PC-3 (cell line): ENCODE measurements at regions not wholly inside any gene's neighbourhood (a gene's known extent, or its start where the extent isn't known, plus 50 kb on each side); places are given as distances from the start of the nearest gene placed in this dataset.

ENCODE experiments used
- EZH2phosphoT487 ChIP-seq: fragments of 300-600 bp; sonication (generic); IDR thresholded peaks from 2 replicates; pipeline ENCODE4 v1.6.1; 2018; ENCODE audit warnings: mild to moderate bottlenecking, antibody characterized with exemption, low read length, borderline replicate concordance
- TF ChIP-seq, protein P1 (sequence below): fragments of 300-600 bp; sonication (generic); conservative IDR thresholded peaks from 2 replicates; pipeline ENCODE4 v1.5.1; 2017; ENCODE audit warnings: antibody characterized with exemption, low read depth, mild to moderate bottlenecking, low read length

DNA sequence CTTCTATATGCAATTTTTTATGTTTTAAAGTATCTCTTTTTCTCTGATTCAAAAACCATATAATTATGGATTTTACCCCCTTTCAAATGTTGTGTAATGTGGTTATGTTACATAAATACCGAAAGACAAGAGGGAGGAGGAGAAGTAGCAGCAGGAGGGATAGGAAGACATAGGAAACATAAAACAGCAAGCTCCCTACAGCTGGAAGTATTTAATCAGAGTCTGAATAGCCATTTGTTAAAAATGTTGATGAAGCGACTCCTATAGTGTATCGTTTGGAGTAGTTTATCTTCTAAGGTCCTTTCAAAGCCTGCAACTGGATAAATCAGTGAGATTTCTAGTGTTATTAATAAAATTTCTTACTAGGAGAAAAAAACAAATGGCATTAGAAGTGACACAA is 598.1 kb upstream of the GOLIM4 start:
- TF ChIP-seq, protein P1, sequence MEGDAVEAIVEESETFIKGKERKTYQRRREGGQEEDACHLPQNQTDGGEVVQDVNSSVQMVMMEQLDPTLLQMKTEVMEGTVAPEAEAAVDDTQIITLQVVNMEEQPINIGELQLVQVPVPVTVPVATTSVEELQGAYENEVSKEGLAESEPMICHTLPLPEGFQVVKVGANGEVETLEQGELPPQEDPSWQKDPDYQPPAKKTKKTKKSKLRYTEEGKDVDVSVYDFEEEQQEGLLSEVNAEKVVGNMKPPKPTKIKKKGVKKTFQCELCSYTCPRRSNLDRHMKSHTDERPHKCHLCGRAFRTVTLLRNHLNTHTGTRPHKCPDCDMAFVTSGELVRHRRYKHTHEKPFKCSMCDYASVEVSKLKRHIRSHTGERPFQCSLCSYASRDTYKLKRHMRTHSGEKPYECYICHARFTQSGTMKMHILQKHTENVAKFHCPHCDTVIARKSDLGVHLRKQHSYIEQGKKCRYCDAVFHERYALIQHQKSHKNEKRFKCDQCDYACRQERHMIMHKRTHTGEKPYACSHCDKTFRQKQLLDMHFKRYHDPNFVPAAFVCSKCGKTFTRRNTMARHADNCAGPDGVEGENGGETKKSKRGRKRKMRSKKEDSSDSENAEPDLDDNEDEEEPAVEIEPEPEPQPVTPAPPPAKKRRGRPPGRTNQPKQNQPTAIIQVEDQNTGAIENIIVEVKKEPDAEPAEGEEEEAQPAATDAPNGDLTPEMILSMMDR, result no peak
- TF ChIP-seq EZH2phosphoT487, result no peak
